HG03103 (cell line): ENCODE measurements at regions not wholly inside any gene's neighbourhood (a gene's known extent, or its start where the extent isn't known, plus 50 kb on each side); places are given as distances from the start of the nearest gene placed in this dataset.

Experiments
- ATAC-seq: cut with Tn5 transposase; IDR thresholded peaks from one replicate; pipeline ENCODE4 v1.9.1; 2021; ENCODE audit warnings: low read depth; ENCODE audit not compliant: unreplicated experiment

- no peak for ATAC-seq
Measured at GRCh38 chr1:79877086-79877485, 870.6 kb upstream of the ADGRL4 start.

- ATAC-seq = no peak
Measured at GRCh38 chr1:79875187-79875586, 868.7 kb upstream of the ADGRL4 start.

- ATAC-seq = no peak
Measured at GRCh38 chr1:79874289-79874688, 867.8 kb upstream of the ADGRL4 start.

GRCh38 chr1:79859212-79859948 lies 852.9 kb upstream of the ADGRL4 start:
- no peak for ATAC-seq

GRCh38 chr1:79852004-79852403 lies 845.5 kb upstream of the ADGRL4 start:
- no peak for ATAC-seq

- no peak for ATAC-seq
Measured at GRCh38 chr1:79849388-79849787, 842.9 kb upstream of the ADGRL4 start.

- no peak for ATAC-seq
Measured at GRCh38 chr1:79848316-79848715, 841.8 kb upstream of the ADGRL4 start.

- ATAC-seq = no peak
Measured at GRCh38 chr1:79847700-79848099, 841.2 kb upstream of the ADGRL4 start.

- no peak for ATAC-seq
Measured at GRCh38 chr1:79845936-79846335, 839.4 kb upstream of the ADGRL4 start.

GRCh38 chr1:79842811-79843210 lies 836.3 kb upstream of the ADGRL4 start:
- no peak for ATAC-seq

GRCh38 chr1:79839882-79840281 lies 833.4 kb upstream of the ADGRL4 start:
- no peak for ATAC-seq

- ATAC-seq = no peak
Measured at GRCh38 chr1:79827446-79827845, 820.9 kb upstream of the ADGRL4 start.

GRCh38 chr1:79825551-79825950 lies 819.0 kb upstream of the ADGRL4 start:
- no peak for ATAC-seq

- ATAC-seq = no peak
Measured at GRCh38 chr1:79822053-79822452, 815.5 kb upstream of the ADGRL4 start.

GRCh38 chr1:79819140-79819539 lies 812.6 kb upstream of the ADGRL4 start:
- ATAC-seq = no peak

GRCh38 chr1:79817031-79817560 lies 810.6 kb upstream of the ADGRL4 start:
- no peak for ATAC-seq

- no peak for ATAC-seq
Measured at GRCh38 chr1:79815115-79815514, 808.6 kb upstream of the ADGRL4 start.

- ATAC-seq = no peak
Measured at GRCh38 chr1:79811173-79811572, 804.6 kb upstream of the ADGRL4 start.

- no peak for ATAC-seq
Measured at GRCh38 chr1:79808816-79809475, 802.4 kb upstream of the ADGRL4 start.

- ATAC-seq = no peak
Measured at GRCh38 chr1:79807816-79808215, 801.3 kb upstream of the ADGRL4 start.

GRCh38 chr1:79797487-79797886 lies 791.0 kb upstream of the ADGRL4 start:
- ATAC-seq = no peak

- no peak for ATAC-seq
Measured at GRCh38 chr1:79796434-79796833, 789.9 kb upstream of the ADGRL4 start.
